Ovary (tissue), 7 donors: ENCODE measurements at regions not wholly inside any gene's neighbourhood (a gene's known extent, or its start where the extent isn't known, plus 50 kb on each side); places are given as distances from the start of the nearest gene placed in this dataset.

Experiments
- DNase-seq, 5 donors: peaks; one replicate each; pipeline ENCODE4 v3.0.0-alpha.2; 2019 to 2020
- H3K27ac ChIP-seq, 2 donors: fragments of 200-600 bp; one replicate each; pipeline versions ENCODE4 v1.5.1 to v1.8.0; 2019 to 2022
- H3K27me3 ChIP-seq: fragments of 200-600 bp; one replicate; pipeline ENCODE4 v1.8.0; 2022
- H3K36me3 ChIP-seq: fragments of 200-600 bp; sonication (generic); one replicate; pipeline ENCODE4 v1.5.1; 2019
- H3K4me1 ChIP-seq: one replicate; pipeline ENCODE4 v1.8.1; 2013; ENCODE audit warnings: mild to moderate bottlenecking, moderate library complexity; ENCODE audit not compliant: insufficient read depth
- H3K4me3 ChIP-seq: fragments of 200-600 bp; sonication (generic); one replicate; pipeline ENCODE4 v1.5.1; 2017
- H3K9me3 ChIP-seq, 2 donors: fragments of 200-600 bp in 1 of 2; sonication (generic) in 1 of 2; one replicate each; pipeline versions ENCODE4 v1.5.1 to v1.8.1; 2013 to 2019; ENCODE audit warnings: mild to moderate bottlenecking in 1 of 2, moderate library complexity in 1 of 2
- EP300 ChIP-seq: sonication (generic); formaldehyde crosslinking; IDR thresholded peaks from one replicate; pipeline ENCODE4 v1.6.1; 2017; ENCODE audit warnings: antibody characterized with exemption
- POLR2A ChIP-seq: fragments of 450-650 bp; IDR thresholded peaks from one replicate; pipeline ENCODE4 v1.6.1; 2017; ENCODE audit warnings: antibody characterized with exemption, mild to moderate bottlenecking, moderate library complexity
- WGBS, 3 donors: extraction: QIAGEN DNeasy Blood & Tissue Kit in 1 of 3; methylation state at CpG; one replicate each; pipeline versions ENCODE4 v1.1.5 to v1.1.7; 2013 to 2017; 5-methylcytosine and 5-hydroxymethylcytosine counted together
- intact Hi-C, 4 donors: fragments of 100-400 bp; cut with DNase I; formaldehyde crosslinking; loops; one replicate each; pipeline versions ENCODE4 v1.11.0 to v1.15.1; 2022 to 2023
- TF ChIP-seq, protein P1 (sequence below), 3 donors: fragments of 450-650 bp in 2 of 3; fragments of 200-600 bp in 1 of 3; IDR thresholded peaks; one replicate each; pipeline versions ENCODE4 v1.5.1 to v1.8.0; 2016 to 2022; ENCODE audit warnings: antibody characterized with exemption in 3 of 3, mild to moderate bottlenecking in 1 of 3
- donor health status: DM: no; HTN: no; CAD: no; lungs with moderate emphysema.
- donor health status: DM: no; HTN: no; CAD: no.
- donor health status: Bipolar disorder and iron deficiency.
- donor health status: DM: no; HTN: no; CAD: no.
- donor health status: DM: yes; HTN: yes; CAD: no.

- H3K9me3 ChIP-seq = no peaks in the 10 kb centered on the region
- intact Hi-C loops = no loop called here
- H3K4me3 ChIP-seq = no peak overlapping the region
- TF ChIP-seq EP300 (no peak), POLR2A (no peak)
- TF ChIP-seq, protein P1, sequence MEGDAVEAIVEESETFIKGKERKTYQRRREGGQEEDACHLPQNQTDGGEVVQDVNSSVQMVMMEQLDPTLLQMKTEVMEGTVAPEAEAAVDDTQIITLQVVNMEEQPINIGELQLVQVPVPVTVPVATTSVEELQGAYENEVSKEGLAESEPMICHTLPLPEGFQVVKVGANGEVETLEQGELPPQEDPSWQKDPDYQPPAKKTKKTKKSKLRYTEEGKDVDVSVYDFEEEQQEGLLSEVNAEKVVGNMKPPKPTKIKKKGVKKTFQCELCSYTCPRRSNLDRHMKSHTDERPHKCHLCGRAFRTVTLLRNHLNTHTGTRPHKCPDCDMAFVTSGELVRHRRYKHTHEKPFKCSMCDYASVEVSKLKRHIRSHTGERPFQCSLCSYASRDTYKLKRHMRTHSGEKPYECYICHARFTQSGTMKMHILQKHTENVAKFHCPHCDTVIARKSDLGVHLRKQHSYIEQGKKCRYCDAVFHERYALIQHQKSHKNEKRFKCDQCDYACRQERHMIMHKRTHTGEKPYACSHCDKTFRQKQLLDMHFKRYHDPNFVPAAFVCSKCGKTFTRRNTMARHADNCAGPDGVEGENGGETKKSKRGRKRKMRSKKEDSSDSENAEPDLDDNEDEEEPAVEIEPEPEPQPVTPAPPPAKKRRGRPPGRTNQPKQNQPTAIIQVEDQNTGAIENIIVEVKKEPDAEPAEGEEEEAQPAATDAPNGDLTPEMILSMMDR (IDR thresholded peaks at IDR 0.05) = no peak
- no peaks in the 10 kb centered on the region for H3K27me3 ChIP-seq
- H3K36me3 ChIP-seq = no peaks in the 10 kb centered on the region
- H3K27ac ChIP-seq = no peak overlapping the region
- no peaks in the 10 kb centered on the region for H3K4me1 ChIP-seq
- WGBS, 3 donors = 89 to 92% (median 89%) methylated on average over 3 of the region's 3 CpGs
- no peak for DNase-seq
Observed at GRCh38 chr10:42934842-42935241, 142.0 kb upstream of the RET start.

DNA sequence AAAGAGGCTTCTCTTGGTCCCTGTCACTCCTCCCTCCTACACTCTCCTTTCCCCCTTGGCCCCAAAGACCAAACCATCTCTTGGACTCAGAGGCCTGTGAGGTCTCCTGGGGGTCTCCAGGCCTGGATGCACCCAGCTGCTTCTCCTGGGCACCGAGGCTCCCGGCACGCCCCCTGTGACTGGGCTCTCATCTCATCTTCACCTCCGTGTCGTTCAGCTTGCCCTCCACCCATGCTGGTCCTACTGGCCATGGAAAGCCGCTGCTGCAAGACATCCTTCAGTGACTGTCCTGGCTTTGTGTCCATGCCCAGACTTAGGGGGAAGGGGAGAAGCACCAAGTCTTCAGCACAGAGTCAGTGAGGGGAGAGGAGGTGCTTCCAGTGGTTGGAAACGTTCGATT, 141.4 kb upstream of the RET start:
- Histone ChIP-seq H3K9me3 (no peaks in the 10 kb centered on the region), H3K36me3 (no peaks in the 10 kb centered on the region), H3K4me3 (no peak overlapping the region), H3K4me1 (no peaks in the 10 kb centered on the region), H3K27ac (no peak overlapping the region), H3K27me3 (no peaks in the 10 kb centered on the region)
- intact Hi-C loops = no loop called here
- TF ChIP-seq POLR2A = no peak
- TF ChIP-seq, protein P1 (IDR thresholded peaks at IDR 0.05) = no peak
- TF ChIP-seq EP300 = no peak
- WGBS, 3 donors = 76 to 89% (median 84%) methylated on average over 8 of the region's 8 CpGs
- no peak for DNase-seq

DNA sequence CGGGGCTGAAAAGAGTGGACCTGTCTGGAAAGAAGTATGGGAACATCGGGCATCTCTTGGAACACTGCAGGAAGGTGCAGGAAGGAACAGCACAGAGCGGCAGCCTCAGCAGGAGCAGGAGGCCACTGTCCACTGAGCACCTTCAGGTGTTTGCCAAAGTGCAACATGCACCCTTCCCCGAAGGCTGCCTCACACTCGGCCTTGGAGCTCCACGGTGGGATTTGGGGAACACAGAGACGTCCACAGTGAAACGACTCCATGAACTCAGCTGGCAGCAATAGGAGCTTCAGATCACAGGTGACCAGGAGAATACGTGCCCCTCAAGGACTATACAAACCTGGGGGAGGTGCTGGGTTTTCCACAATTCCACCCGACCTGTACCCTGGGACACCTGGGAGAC, 140.3 kb upstream of the RET start:
- Histone ChIP-seq H3K4me3 (no peak overlapping the region), H3K4me1 (no peaks in the 10 kb centered on the region), H3K36me3 (no peaks in the 10 kb centered on the region), H3K27me3 (no peaks in the 10 kb centered on the region), H3K27ac (no peak overlapping the region), H3K9me3 (no peaks in the 10 kb centered on the region)
- 78 to 91% (median 79%) methylated on average over 10 of the region's 10 CpGs for WGBS, 3 donors
- DNase-seq = no peak
- TF ChIP-seq, protein P1 (IDR thresholded peaks at IDR 0.05) = no peak
- TF ChIP-seq EP300 = no peak
- TF ChIP-seq POLR2A = no peak
- intact Hi-C loops = no loop called here

DNA sequence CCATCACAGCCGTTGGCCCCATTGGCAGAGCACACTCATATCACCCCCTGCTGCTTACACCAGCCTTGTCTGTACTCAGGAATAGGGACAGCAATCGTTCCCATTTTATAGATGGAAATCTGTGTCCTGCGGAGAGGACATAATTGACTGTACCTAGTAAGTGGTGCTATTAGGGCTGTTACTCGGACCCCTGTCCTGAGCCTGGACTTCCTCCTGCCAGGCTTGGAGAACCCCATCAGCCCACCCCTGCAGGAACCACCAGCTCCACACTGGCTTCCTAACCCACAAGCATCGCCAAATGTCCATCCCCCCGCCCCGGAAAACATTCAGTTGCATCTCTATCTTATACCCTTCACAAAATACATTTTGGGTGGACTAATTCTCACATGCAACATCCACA, 139.8 kb upstream of the RET start:
- Histone ChIP-seq H3K27me3 (no peaks in the 10 kb centered on the region), H3K27ac (no peak overlapping the region), H3K36me3 (no peaks in the 10 kb centered on the region), H3K9me3 (no peaks in the 10 kb centered on the region), H3K4me3 (no peak overlapping the region), H3K4me1 (no peaks in the 10 kb centered on the region)
- 89 to 90% (median 89%) methylated on average over 7 of the region's 7 CpGs for WGBS, 3 donors
- no peak for DNase-seq
- TF ChIP-seq EP300 (no peak), POLR2A (no peak)
- TF ChIP-seq, protein P1 (IDR thresholded peaks at IDR 0.05) = no peak
- intact Hi-C loops = no loop called here
